IMR-90 (cell line): ENCODE measurements at regions not wholly inside any gene's neighbourhood (a gene's known extent, or its start where the extent isn't known, plus 50 kb on each side); places are given as distances from the start of the nearest gene placed in this dataset.

Source experiments
- ATAC-seq: fragments of 200-7000 bp; cut with Tn5 transposase; 2 replicates; pipeline ENCODE4 v1.9.1; 2020; ENCODE audit warnings: low read depth, mild to moderate bottlenecking, moderate library complexity
- BruUV-seq: library from RNA; stranded (reverse); fragments of 400-500 nt; replicated peaks from 2 replicates; lab custom pipeline; 2021; lab: Mats Ljungman, UMichigan
- CTCF ChIA-PET: fragments of 300-600 bp; formaldehyde crosslinking; extraction: SDS; loops from one replicate; lab custom pipeline; 2021; ENCODE audit warnings: antibody characterized with exemption; lab: Yijun Ruan, JAX
- POLR2A ChIA-PET: fragments of 300-600 bp; sonication (Branson Sonifier 250); formaldehyde crosslinking; loops from one replicate; lab custom pipeline; 2022; ENCODE audit warnings: antibody characterized with exemption; ENCODE audit not compliant: unreplicated experiment; lab: Charles Lee
- DNase-seq: peaks from one replicate; pipeline ENCODE4 v3.0.0; 2013
- H2AFZ ChIP-seq: replicated peaks from 2 replicates; pipeline ENCODE3; 2013; ENCODE audit warnings: low read length, mild to moderate bottlenecking; ENCODE audit not compliant: poor library complexity
- H2AK5ac ChIP-seq: 2 replicates; pipeline ENCODE4 v1.6.1; 2013; ENCODE audit warnings: low read depth, low read length, inconsistent platforms
- H2AK9ac ChIP-seq: replicated peaks from 2 replicates; pipeline ENCODE3; 2013; ENCODE audit warnings: mild to moderate bottlenecking, low read depth, low read length, moderate library complexity; ENCODE audit not compliant: poor library complexity
- H2BK120ac ChIP-seq: 2 replicates; pipeline ENCODE4 v1.6.1; 2013; ENCODE audit warnings: low read depth, low read length, inconsistent platforms
- H2BK15ac ChIP-seq: 3 replicates; pipeline ENCODE4 v1.6.1; 2013; ENCODE audit warnings: low read depth, low read length, inconsistent platforms
- H2BK20ac ChIP-seq: 2 replicates; pipeline ENCODE4 v1.6.1; 2013; ENCODE audit warnings: low read depth, mild to moderate bottlenecking, inconsistent platforms, low read length, moderate library complexity
- H2BK5ac ChIP-seq: 2 replicates; pipeline ENCODE4 v1.6.1; 2013; ENCODE audit warnings: mild to moderate bottlenecking, low read depth, low read length, inconsistent platforms; ENCODE audit not compliant: poor library complexity, severe bottlenecking
- H3K14ac ChIP-seq: replicated peaks from 2 replicates; pipeline ENCODE4 v1.6.1; 2013; ENCODE audit warnings: low read depth, low read length, inconsistent platforms
- H3K18ac ChIP-seq: 2 replicates; pipeline ENCODE4 v1.6.1; 2013; ENCODE audit warnings: low read depth, low read length, control low read depth
- H3K23ac ChIP-seq: 2 replicates; pipeline ENCODE4 v1.6.1; 2013; ENCODE audit warnings: low read depth, low read length, inconsistent platforms
- H3K27ac ChIP-seq: 2 replicates; pipeline ENCODE4 v1.5.1; 2013; ENCODE audit warnings: mild to moderate bottlenecking, control low read depth, low read length; ENCODE audit not compliant: insufficient read depth
- H3K27me3 ChIP-seq: 2 replicates; pipeline ENCODE4 v1.6.1; 2013; ENCODE audit warnings: low read length; ENCODE audit not compliant: control insufficient read depth, insufficient read depth
- H3K36me3 ChIP-seq: 2 replicates; pipeline ENCODE4 v1.6.1; 2013; ENCODE audit warnings: low read length, mixed read lengths; ENCODE audit not compliant: control insufficient read depth, insufficient read depth
- H3K4ac ChIP-seq: 2 replicates; pipeline ENCODE4 v1.6.1; 2013; ENCODE audit warnings: low read depth, low read length, inconsistent platforms
- H3K4me1 ChIP-seq: 2 replicates; pipeline ENCODE4 v1.6.1; 2013; ENCODE audit warnings: low read length, mixed read lengths; ENCODE audit not compliant: control insufficient read depth, insufficient read depth
- H3K4me2 ChIP-seq: 2 replicates; pipeline ENCODE4 v1.6.1; 2013; ENCODE audit warnings: low read depth, mild to moderate bottlenecking, control low read depth, low read length, moderate library complexity
- H3K4me3 ChIP-seq: 2 replicates; pipeline ENCODE4 v1.5.1; 2013; ENCODE audit warnings: low read depth, mild to moderate bottlenecking, control low read depth, low read length, moderate library complexity; ENCODE audit not compliant: insufficient read depth
- H3K56ac ChIP-seq: 2 replicates; pipeline ENCODE4 v1.6.1; 2013; ENCODE audit warnings: low read length, inconsistent platforms; ENCODE audit not compliant: insufficient read depth; ENCODE audit errors: extremely low read depth
- H3K79me1 ChIP-seq, 2 experiments: 2 replicates each; pipeline ENCODE4 v1.6.1; 2013; ENCODE audit warnings: low read length in 2 of 2, inconsistent platforms in 1 of 2, low read depth in 1 of 2
- H3K9ac ChIP-seq: 2 replicates; pipeline ENCODE4 v1.6.1; 2013; ENCODE audit warnings: low read depth, low read length, control low read depth
- H3K9me1 ChIP-seq: 2 replicates; pipeline ENCODE4 v1.6.1; 2013; ENCODE audit warnings: low read length, inconsistent platforms; ENCODE audit not compliant: insufficient read depth
- H3K9me3 ChIP-seq: 2 replicates; pipeline ENCODE4 v1.6.1; 2013; ENCODE audit warnings: low read length; ENCODE audit not compliant: control insufficient read depth, insufficient read depth
- H4K20me1 ChIP-seq: 2 replicates; pipeline ENCODE4 v1.6.1; 2013; ENCODE audit warnings: low read length, inconsistent platforms; ENCODE audit not compliant: insufficient read depth
- H4K5ac ChIP-seq: 2 replicates; pipeline ENCODE4 v1.6.1; 2013; ENCODE audit warnings: mild to moderate bottlenecking, low read depth, low read length, control low read depth
- H4K8ac ChIP-seq, 2 experiments: 2 replicates each; pipeline ENCODE4 v1.6.1; 2013; ENCODE audit warnings: low read depth in 2 of 2, low read length in 2 of 2, control low read depth in 1 of 2, inconsistent platforms in 1 of 2
- H4K91ac ChIP-seq: 2 replicates; pipeline ENCODE4 v1.6.1; 2013; ENCODE audit warnings: low read depth, low read length, inconsistent platforms; ENCODE audit not compliant: insufficient read depth
- BHLHE40 ChIP-seq: fragments of 150-350 bp; IDR thresholded peaks from 2 replicates; pipeline ENCODE4 v1.6.1; 2016; ENCODE audit warnings: mild to moderate bottlenecking, low read depth, low read length
- CEBPB ChIP-seq: IDR thresholded peaks from 2 replicates; pipeline ENCODE4 v1.6.1; 2012; ENCODE audit warnings: low read depth, low read length, improper control_type of control experiment
- CTCF ChIP-seq: conservative IDR thresholded peaks from 2 replicates; pipeline ENCODE4 v1.5.1; 2012; ENCODE audit warnings: mild to moderate bottlenecking, low read depth, low read length, improper control_type of control experiment
- RCOR1 ChIP-seq: IDR thresholded peaks from 2 replicates; pipeline ENCODE4 v1.6.1; 2012; ENCODE audit warnings: mild to moderate bottlenecking, low read length, improper control_type of control experiment; ENCODE audit not compliant: insufficient replicate concordance
- USF2 ChIP-seq: fragments of 150-350 bp; IDR thresholded peaks from 2 replicates; pipeline ENCODE4 v1.6.1; 2017; ENCODE audit warnings: mild to moderate bottlenecking, antibody characterized with exemption, low read length, low read depth
- WGBS, 2 experiments: methylation state at CpG; one replicate each; pipeline versions ENCODE4 v1.1.5 to v1.1.7; 2013; ENCODE audit warnings: missing lambda C conversion rate in 2 of 2; ENCODE audit not compliant: insufficient read length in 1 of 2; ENCODE audit errors: extremely low coverage in 2 of 2; 5-methylcytosine and 5-hydroxymethylcytosine counted together
- dilution Hi-C: fragments of 300-500 bp; cut with HindIII; formaldehyde crosslinking; loops from one replicate; pipeline ENCODE4 v1.14.3; 2018; ENCODE audit warnings: low sequenced_read_pairs; ENCODE audit not compliant: unreplicated experiment
- in situ Hi-C: fragments of 300-500 bp; cut with MboI; formaldehyde crosslinking; loops from 3 replicates; pipeline ENCODE4 v1.14.3; 2019; ENCODE audit warnings: low sequenced_read_pairs, inconsistent platforms, mixed read lengths
- intact Hi-C: fragments of 100-400 bp; cut with micrococcal nuclease; formaldehyde crosslinking; loops from 2 replicates; pipeline ENCODE4 v1.10.0; 2022

GRCh38 chr2:219733746-219734145, 106.3 kb downstream of the SLC4A3 start:
- CTCF ChIA-PET = no interaction called here
- Histone ChIP-seq H3K4me2 (no peak overlapping the region), H3K9me1 (no peaks in the 10 kb centered on the region), H2BK15ac (no peak overlapping the region), H4K5ac (no peak overlapping the region), H3K27ac (no peak overlapping the region), H2AFZ (no peak overlapping the region), H4K91ac (no peak overlapping the region), H4K20me1 (no peaks in the 10 kb centered on the region), H3K18ac (no peak overlapping the region), H3K36me3 (no peaks in the 10 kb centered on the region), H3K23ac (no peak overlapping the region), H3K14ac (no peak overlapping the region), H3K4me1 (no peaks in the 10 kb centered on the region), H2BK5ac (no peak overlapping the region), H4K8ac (no peak overlapping the region; a peak in 1 of 4 replicates), H2BK120ac (no peak overlapping the region), H3K4ac (no peak overlapping the region), H2AK5ac (no peak overlapping the region), H3K56ac (no peak overlapping the region), H3K79me1 (no peaks in the 10 kb centered on the region), H3K9me3 (peaks cover 3% of the 10 kb centered on the region), H2AK9ac (no peak overlapping the region), H3K4me3 (no peak overlapping the region), H3K27me3 (no peaks in the 10 kb centered on the region), H2BK20ac (no peak overlapping the region), H3K9ac (no peak overlapping the region)
- no TSS peak for BruUV-seq
- intact Hi-C loops (loop anchor here (10.0 kb wide), 3 partner anchors 731 to 1371 kb away; no protein-coding TSS in a partner anchor), dilution Hi-C loops (no loop called here), in situ Hi-C loops (no loop called here)
- DNase-seq (no peak), ATAC-seq (no peak)
- TF ChIP-seq CEBPB (no peak), CTCF (no peak), USF2 (no peak), BHLHE40 (no peak), RCOR1 (no peak)
- POLR2A ChIA-PET = no interaction called here
- WGBS, 2 experiments = 80% methylated on average over 2 of the region's 2 CpGs; no CpG with 5 or more reads in 1 of the 2 experiments
